ENCODE measurements at regions not wholly inside any gene's neighbourhood (a gene's known extent, or its start where the extent isn't known, plus 50 kb on each side); places are given as distances from the start of the nearest gene placed in this dataset.

DNA sequence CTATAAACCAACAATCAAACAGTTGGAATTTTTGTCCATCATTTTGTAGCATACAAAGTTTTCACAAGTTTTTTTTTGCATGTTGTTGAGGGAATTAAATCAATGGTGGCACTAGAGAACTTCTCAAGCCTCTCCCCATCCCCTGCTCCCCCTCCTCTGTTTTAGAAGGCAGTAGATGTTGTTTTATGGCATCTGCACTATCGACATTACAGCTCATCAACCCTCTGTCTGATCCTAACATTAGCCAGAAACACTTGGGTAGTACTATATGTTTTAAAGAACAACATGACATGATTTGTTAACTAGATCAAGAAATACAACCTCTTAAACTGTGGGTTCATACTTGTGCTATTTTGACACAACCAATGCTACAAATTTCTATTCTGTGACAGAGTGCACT is 306.5 kb upstream of the NR5A2 start:
- DNase-seq, result no peak
- Histone ChIP-seq H3K4me1 (no peaks in the 10 kb centered on the region), H3K36me3 (no peaks in the 10 kb centered on the region), H3K9me3 (no peaks in the 10 kb centered on the region), H3K4me3 (no peak overlapping the region), H3K27me3 (no peaks in the 10 kb centered on the region), H3K27ac (no peak overlapping the region)
- intact Hi-C loops (cut with DNase I), result no loop called here
- TF ChIP-seq, protein P1, sequence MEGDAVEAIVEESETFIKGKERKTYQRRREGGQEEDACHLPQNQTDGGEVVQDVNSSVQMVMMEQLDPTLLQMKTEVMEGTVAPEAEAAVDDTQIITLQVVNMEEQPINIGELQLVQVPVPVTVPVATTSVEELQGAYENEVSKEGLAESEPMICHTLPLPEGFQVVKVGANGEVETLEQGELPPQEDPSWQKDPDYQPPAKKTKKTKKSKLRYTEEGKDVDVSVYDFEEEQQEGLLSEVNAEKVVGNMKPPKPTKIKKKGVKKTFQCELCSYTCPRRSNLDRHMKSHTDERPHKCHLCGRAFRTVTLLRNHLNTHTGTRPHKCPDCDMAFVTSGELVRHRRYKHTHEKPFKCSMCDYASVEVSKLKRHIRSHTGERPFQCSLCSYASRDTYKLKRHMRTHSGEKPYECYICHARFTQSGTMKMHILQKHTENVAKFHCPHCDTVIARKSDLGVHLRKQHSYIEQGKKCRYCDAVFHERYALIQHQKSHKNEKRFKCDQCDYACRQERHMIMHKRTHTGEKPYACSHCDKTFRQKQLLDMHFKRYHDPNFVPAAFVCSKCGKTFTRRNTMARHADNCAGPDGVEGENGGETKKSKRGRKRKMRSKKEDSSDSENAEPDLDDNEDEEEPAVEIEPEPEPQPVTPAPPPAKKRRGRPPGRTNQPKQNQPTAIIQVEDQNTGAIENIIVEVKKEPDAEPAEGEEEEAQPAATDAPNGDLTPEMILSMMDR (IDR thresholded peaks at IDR 0.05), result no peak
- ATAC-seq, result no peak

DNA sequence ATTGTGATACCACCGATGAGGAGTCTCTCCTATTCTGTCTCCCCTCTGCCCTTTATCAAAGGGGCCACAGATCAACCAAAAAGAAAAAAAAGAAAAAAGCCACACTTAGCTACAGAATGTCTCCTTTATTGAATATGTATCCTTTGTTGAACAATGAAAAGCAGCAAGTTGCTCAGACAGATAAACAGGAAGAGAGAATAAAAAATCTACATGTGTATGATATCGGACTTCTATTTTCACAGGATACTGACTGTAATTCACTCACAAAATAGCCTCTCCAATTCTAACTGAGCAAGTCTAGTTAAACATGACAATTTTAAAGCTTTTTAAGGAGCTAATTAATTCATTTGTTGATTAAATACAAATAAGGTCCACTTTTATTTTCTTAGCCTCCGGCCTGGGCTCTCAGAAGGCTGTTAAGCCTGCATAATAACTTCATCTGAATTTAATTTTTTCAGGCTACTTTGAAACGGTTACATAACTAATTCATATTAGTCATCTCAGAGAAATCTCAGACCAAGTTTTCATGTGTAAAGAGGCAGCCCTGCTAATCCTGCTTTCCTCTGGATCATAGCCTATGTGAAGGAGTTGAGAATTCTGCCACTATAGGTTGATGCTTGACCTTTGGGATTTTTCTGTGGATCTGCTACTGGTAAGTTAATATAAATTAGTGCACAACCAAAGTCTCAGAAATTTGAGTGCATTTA is 304.1 kb upstream of the NR5A2 start:
- ATAC-seq, result no peak
- Histone ChIP-seq H3K36me3 (no peaks in the 10 kb centered on the region), H3K4me1 (no peaks in the 10 kb centered on the region), H3K27ac (no peak overlapping the region), H3K9me3 (no peaks in the 10 kb centered on the region), H3K4me3 (no peak overlapping the region), H3K27me3 (no peaks in the 10 kb centered on the region)
- intact Hi-C loops (cut with DNase I), result no loop called here
- TF ChIP-seq, protein P1 (IDR thresholded peaks at IDR 0.05), result no peak
- no peak for DNase-seq

DNA sequence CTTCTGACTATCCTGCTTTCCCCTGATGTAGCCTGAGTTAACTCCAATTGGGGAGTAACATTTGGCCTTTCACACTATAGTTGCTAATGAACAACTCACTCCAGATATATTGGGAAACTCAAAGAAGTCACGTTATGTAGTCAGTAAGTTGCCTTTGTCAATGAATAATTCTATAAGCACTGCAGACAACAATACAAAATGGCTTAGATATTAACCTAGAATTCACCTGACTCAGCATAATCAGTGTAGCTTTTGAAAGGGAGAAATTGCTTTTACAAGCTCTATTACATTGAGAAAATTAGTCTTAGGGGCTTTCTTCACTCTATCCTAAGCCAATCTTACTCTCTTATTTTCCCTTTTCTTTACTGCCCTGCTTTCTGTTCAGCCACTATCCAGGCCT is 303.5 kb upstream of the NR5A2 start:
- TF ChIP-seq, protein P1 (IDR thresholded peaks at IDR 0.05), result no peak
- Histone ChIP-seq H3K27me3 (no peaks in the 10 kb centered on the region), H3K4me1 (no peaks in the 10 kb centered on the region), H3K27ac (no peak overlapping the region), H3K4me3 (no peak overlapping the region), H3K9me3 (no peaks in the 10 kb centered on the region), H3K36me3 (no peaks in the 10 kb centered on the region)
- DNase-seq, result no peak
- intact Hi-C loops (cut with DNase I), result no loop called here
- no peak for ATAC-seq

DNA sequence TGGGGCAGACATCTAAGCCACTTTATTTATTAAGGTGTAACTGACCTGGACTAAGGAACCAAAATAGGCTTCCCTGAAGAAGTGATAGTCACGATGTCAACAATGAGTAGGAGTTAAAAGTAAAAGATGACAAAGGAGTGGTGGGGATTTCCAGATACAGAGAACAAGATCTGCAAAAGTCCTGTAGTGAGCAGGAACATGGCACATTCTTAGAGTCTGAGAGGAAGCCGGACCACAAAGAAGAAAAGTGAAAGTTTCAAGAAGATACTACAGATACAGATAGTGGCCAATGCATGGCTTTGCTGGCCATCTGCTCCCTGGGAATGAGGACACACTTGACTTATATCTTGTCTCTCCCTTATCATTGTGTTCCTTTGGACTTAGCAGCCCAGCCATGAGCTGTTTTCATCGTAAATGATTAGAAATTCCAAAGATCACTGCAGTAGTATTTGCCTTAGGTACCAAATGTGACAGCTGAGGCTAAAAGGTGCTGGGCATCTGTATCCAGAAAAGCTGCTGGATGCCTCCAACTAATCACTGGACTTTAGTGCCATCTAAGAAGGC is 302.4 kb upstream of the NR5A2 start:
- intact Hi-C loops (cut with DNase I), result no loop called here
- TF ChIP-seq, protein P1 (IDR thresholded peaks at IDR 0.05), result no peak
- DNase-seq (no peak), ATAC-seq (no peak)
- no peaks in the 10 kb centered on the region for H3K9me3 ChIP-seq
- H3K36me3 ChIP-seq, result no peaks in the 10 kb centered on the region
- H3K27ac ChIP-seq, result no peak overlapping the region
- H3K27me3 ChIP-seq, result no peaks in the 10 kb centered on the region
- no peak overlapping the region for H3K4me3 ChIP-seq
- no peaks in the 10 kb centered on the region for H3K4me1 ChIP-seq

DNA sequence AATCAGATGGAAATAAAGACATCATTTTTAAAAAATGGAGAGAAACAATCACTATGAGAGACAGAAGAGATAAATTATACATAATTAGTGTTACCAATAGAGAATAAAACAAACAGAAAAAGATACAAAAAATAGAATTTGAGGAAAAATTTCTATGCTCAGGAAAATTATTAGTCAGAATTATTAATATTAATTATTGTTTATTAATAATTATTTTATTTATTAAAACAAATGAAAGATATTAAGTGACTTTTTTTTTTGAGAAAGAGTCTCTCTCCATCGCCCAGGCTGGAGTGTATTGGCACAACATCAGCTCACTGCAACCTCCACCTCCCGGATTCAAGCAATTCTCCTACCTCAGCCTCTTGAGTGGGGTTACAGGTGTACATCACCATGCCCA is 299.8 kb upstream of the NR5A2 start:
- no peak for DNase-seq
- Histone ChIP-seq H3K27me3 (no peaks in the 10 kb centered on the region), H3K4me3 (no peak overlapping the region), H3K9me3 (no peaks in the 10 kb centered on the region), H3K27ac (no peak overlapping the region), H3K4me1 (no peaks in the 10 kb centered on the region), H3K36me3 (no peaks in the 10 kb centered on the region)
- TF ChIP-seq, protein P1 (IDR thresholded peaks at IDR 0.05), result no peak
- ATAC-seq, result no peak
- intact Hi-C loops (cut with DNase I), result no loop called here

Measured in upper lobe of right lung (tissue), 1 donor.